ENCODE measurements at regions not wholly inside any gene's neighbourhood (a gene's known extent, or its start where the extent isn't known, plus 50 kb on each side); places are given as distances from the start of the nearest gene placed in this dataset.

GRCh38 chr3:145752576-145752975 is 408.4 kb downstream of the PLOD2 start:
- H2AFZ ChIP-seq (ENCODE audit: low read length) = no peak overlapping the region
- H3K4me3 ChIP-seq (ENCODE audit: low read depth, low read length, poor library complexity, severe bottlenecking) = no peak overlapping the region

GRCh38 chr3:145754605-145755289 is 406.2 kb downstream of the PLOD2 start:
- Histone ChIP-seq H3K36me3 (ENCODE audit: insufficient read depth, low read length) (no peaks in the 10 kb centered on the region), H3K27me3 (ENCODE audit: insufficient read depth, low read length) (no peaks in the 10 kb centered on the region), H3K27ac (ENCODE audit: low read depth, low read length, poor library complexity, severe bottlenecking) (no peak overlapping the region), H3K4me3 (ENCODE audit: low read depth, low read length, poor library complexity, severe bottlenecking) (no peak overlapping the region), H3K9me3 (ENCODE audit: low read length) (no peaks in the 10 kb centered on the region), H3K79me2 (ENCODE audit: insufficient read depth, low read length) (no peaks in the 10 kb centered on the region), H2AFZ (ENCODE audit: low read length) (no peak overlapping the region), H3F3A (ENCODE audit: insufficient read depth, low read length) (no peaks in the 10 kb centered on the region), H3K4me2 (ENCODE audit: low read length) (no peak overlapping the region), H3K9ac (ENCODE audit: low read length) (no peak overlapping the region), H4K20me1 (ENCODE audit: insufficient read depth, low read length) (no peaks in the 10 kb centered on the region), H3K9me2 (ENCODE audit: low read depth, low read length) (no peaks in the 10 kb centered on the region), H3K4me1 (ENCODE audit: insufficient read depth, low read length, severe bottlenecking) (no peaks in the 10 kb centered on the region)
- TF ChIP-seq EZH2 (IDR thresholded peaks at IDR 0.05; ENCODE audit: borderline replicate concordance, low read length) (no peak), CTCF (IDR thresholded peaks at IDR 0.05; ENCODE audit: low read length) (no peak)

More at GRCh38 chr3:145752576-145752975, 408.4 kb downstream of the PLOD2 start:
- no peaks in the 10 kb centered on the region for H4K20me1 ChIP-seq (ENCODE audit: insufficient read depth, low read length)
- no peaks in the 10 kb centered on the region for H3K9me2 ChIP-seq (ENCODE audit: low read depth, low read length)
- H3K27me3 ChIP-seq (ENCODE audit: insufficient read depth, low read length) = no peaks in the 10 kb centered on the region
- H3K4me1 ChIP-seq (ENCODE audit: insufficient read depth, low read length, severe bottlenecking) = no peaks in the 10 kb centered on the region
- no peak overlapping the region for H3K27ac ChIP-seq (ENCODE audit: low read depth, low read length, poor library complexity, severe bottlenecking)
- H3K9ac ChIP-seq (ENCODE audit: low read length) = no peak overlapping the region
- H3K4me2 ChIP-seq (ENCODE audit: low read length) = no peak overlapping the region
- no peaks in the 10 kb centered on the region for H3F3A ChIP-seq (ENCODE audit: insufficient read depth, low read length)
- H3K79me2 ChIP-seq (ENCODE audit: insufficient read depth, low read length) = no peaks in the 10 kb centered on the region
- TF ChIP-seq EZH2 (IDR thresholded peaks at IDR 0.05; ENCODE audit: borderline replicate concordance, low read length) (no peak), CTCF (IDR thresholded peaks at IDR 0.05; ENCODE audit: low read length) (no peak)
- no peaks in the 10 kb centered on the region for H3K9me3 ChIP-seq (ENCODE audit: low read length)
- H3K36me3 ChIP-seq (ENCODE audit: insufficient read depth, low read length) = no peaks in the 10 kb centered on the region

- Histone ChIP-seq H3K4me3 (ENCODE audit: low read depth, low read length, poor library complexity, severe bottlenecking) (no peak overlapping the region), H3K79me2 (ENCODE audit: insufficient read depth, low read length) (no peaks in the 10 kb centered on the region), H3K9ac (ENCODE audit: low read length) (no peak overlapping the region), H3K4me2 (ENCODE audit: low read length) (no peak overlapping the region), H3K4me1 (ENCODE audit: insufficient read depth, low read length, severe bottlenecking) (no peaks in the 10 kb centered on the region), H4K20me1 (ENCODE audit: insufficient read depth, low read length) (no peaks in the 10 kb centered on the region), H3F3A (ENCODE audit: insufficient read depth, low read length) (no peaks in the 10 kb centered on the region), H3K36me3 (ENCODE audit: insufficient read depth, low read length) (no peaks in the 10 kb centered on the region), H3K27me3 (ENCODE audit: insufficient read depth, low read length) (no peaks in the 10 kb centered on the region), H3K9me2 (ENCODE audit: low read depth, low read length) (no peaks in the 10 kb centered on the region), H3K27ac (ENCODE audit: low read depth, low read length, poor library complexity, severe bottlenecking) (no peak overlapping the region), H3K9me3 (ENCODE audit: low read length) (no peaks in the 10 kb centered on the region), H2AFZ (ENCODE audit: low read length) (no peak overlapping the region)
- TF ChIP-seq EZH2 (IDR thresholded peaks at IDR 0.05; ENCODE audit: borderline replicate concordance, low read length) (no peak), CTCF (IDR thresholded peaks at IDR 0.05; ENCODE audit: low read length) (no peak)
Observed at GRCh38 chr3:145760036-145760435, 400.9 kb downstream of the PLOD2 start.
